ENCODE measurements at regions not wholly inside any gene's neighbourhood (a gene's known extent, or its start where the extent isn't known, plus 50 kb on each side); places are given as distances from the start of the nearest gene placed in this dataset.
"Not testable (repeated sequence)": the region's sequence is repeated elsewhere in the genome, so short reads cannot be mapped to it uniquely, and the experiment has no call there.

DNA sequence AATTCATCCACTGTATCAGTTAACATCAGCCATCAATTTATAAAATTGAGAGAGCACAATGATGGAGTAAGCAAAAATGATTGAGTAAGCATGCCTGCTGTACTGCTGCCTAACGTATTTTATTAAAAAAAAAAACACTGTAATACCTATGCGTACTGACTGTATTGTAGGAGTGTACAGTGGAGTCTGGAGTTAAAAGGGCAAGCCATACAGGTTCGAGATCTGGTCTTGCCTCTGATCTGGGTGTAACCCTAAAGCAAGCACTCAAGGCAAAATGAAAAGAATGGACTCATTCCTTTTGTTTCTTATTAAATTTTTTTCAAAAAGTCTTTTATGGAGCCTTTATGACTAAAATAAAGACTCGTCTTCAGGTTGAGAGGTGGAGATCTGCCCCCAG, 894.2 kb upstream of the INTU start:
- in situ Hi-C loops (cut with HindIII; ENCODE audit: low pct_unique_long_range_greater_than_20kb, low sequenced_read_pairs): no loop called here
- no peak for DNase-seq (ENCODE audit: low read depth)

DNA sequence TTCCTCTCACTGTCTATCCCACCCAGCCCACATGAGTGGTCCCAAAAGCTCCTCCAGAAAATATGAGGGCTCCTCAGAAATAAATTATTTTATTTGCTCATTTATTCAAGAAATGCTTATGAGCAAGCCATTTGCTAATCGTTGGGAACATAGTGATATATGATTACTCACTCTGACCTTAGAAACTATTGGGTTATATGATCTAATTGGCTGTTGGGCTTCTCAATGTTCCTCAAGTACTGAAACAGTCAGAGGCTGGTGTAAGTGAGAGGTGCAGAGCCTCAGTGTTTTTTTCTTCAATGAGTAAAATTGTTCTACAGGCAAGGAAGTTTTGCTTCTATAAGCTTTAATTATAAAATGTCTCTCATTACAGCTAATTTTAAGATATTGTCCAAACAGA, 893.8 kb upstream of the INTU start:
- DNase-seq (ENCODE audit: low read depth): no peak
- in situ Hi-C loops (cut with HindIII; ENCODE audit: low pct_unique_long_range_greater_than_20kb, low sequenced_read_pairs): no loop called here

DNA sequence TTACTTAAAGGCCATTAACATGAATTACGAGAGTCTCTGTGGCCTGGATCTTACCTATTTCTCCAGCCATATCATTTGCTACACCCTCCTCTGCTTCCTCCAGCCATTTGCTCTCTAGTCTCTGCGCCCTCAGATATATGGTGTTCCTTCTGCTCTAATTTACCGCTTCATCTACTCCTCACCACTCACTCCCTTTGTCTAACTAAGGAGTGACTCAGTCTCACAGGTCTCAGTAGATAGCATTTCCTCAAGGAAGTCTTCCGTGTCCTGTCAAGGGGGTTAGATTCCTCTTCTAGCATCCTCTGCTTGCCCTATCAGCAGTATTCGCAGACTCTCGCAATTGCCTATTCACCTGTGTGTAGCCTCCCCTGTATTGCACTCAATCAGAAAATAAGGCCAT, 892.1 kb upstream of the INTU start:
- in situ Hi-C loops (cut with HindIII; ENCODE audit: low pct_unique_long_range_greater_than_20kb, low sequenced_read_pairs): no loop called here
- DNase-seq (ENCODE audit: low read depth): no peak

DNA sequence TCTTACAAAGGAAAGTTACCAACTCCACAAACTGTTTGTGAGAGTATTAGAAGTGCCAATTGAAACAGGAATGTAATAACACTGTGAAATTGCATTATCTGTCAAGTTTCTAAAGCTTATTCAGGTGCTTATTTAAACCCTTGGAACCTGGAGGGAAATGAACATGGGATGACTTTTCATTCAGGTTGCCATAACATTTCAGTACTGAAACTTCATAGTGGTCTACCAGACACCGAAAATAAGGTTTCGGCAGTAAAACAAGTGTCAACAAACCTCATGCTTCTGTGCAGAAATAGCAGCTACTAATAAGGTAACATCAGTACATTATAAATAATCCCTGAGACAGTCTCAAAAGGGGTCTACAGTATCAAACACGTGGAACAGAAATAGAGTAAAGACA, 890.7 kb upstream of the INTU start:
- DNase-seq (ENCODE audit: low read depth): no peak
- in situ Hi-C loops (cut with HindIII; ENCODE audit: low pct_unique_long_range_greater_than_20kb, low sequenced_read_pairs): no loop called here

DNA sequence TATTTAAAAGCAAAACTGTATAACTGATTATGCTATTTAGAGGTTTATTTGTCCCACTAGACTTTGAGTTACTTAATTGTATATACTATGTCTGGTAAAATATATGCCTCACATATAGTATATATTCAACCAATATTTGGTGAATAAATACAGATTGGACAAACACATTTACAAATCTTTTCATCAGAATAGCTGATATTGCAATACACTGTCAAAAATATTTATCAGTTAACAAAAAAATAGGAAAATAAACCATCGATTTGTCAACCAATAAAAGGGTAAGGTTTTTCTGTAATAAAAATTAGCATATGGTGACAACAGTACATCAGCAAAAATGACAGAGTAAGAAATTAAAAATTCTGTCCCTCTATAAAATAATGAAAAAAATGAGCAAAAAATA, 889.9 kb upstream of the INTU start:
- no peak for DNase-seq (ENCODE audit: low read depth)
- in situ Hi-C loops (cut with HindIII; ENCODE audit: low pct_unique_long_range_greater_than_20kb, low sequenced_read_pairs): no loop called here

DNA sequence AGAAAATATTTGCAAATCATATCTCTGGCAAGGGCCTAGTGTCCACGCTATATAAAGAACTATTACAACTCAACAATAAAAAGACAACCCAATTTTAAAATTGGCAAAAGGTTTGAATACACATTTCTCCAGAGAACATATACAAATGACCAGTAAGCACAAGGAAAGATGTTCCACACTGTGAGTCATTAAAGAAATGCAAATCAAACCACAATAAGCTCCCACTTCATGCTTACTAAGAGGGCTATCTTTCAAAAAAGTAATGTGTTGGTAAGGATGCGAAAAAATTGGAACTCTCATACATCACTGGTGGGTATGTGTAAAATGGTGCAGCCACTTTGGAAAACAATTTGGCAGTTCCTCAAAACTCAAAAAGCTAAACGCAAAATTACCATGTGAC, 884.0 kb upstream of the INTU start:
- no peak for DNase-seq (ENCODE audit: low read depth)
- in situ Hi-C loops (cut with HindIII; ENCODE audit: low pct_unique_long_range_greater_than_20kb, low sequenced_read_pairs): no loop called here

DNA sequence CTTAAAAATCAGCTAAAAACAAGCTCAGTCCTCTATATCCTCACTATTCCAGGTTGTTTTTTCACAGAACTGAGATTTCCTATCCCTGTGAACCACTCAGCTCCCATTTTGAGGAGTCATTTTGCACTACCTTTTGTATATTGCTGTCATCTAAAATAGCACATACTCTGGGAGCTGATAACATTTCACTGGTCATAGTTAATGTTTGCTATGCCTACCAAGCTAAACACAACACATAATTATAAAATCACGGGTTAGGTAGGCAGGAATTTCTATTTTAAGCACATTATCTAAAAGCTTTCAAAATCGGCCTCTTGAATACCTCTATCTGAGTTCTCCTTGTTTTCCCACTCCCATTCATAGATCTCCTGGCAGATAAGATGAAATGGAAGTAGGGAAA, 882.0 kb upstream of the INTU start:
- in situ Hi-C loops (cut with HindIII; ENCODE audit: low pct_unique_long_range_greater_than_20kb, low sequenced_read_pairs): no loop called here
- DNase-seq (ENCODE audit: low read depth): no peak

DNA sequence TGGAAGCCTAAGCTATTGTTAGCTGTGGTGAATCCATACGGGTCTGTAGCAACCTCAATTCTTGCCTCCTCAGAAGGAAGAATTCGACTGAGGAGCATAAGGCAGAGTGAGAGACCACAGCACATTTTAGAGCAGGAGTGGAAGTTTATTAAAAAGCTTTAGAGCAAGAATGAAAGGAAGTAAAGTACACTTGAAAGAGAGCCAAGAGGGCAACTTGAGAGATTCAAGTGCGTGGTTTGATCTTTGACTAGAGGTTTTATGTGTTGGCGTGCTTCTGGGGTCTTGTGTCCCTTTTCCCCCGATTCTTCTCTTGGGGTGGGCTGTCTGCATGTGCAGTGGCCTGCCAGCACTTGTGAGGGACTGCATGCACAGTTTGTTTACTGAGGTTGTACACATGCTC, 880.6 kb upstream of the INTU start:
- DNase-seq (ENCODE audit: low read depth): no peak
- in situ Hi-C loops (cut with HindIII; ENCODE audit: low pct_unique_long_range_greater_than_20kb, low sequenced_read_pairs): no loop called here

DNA sequence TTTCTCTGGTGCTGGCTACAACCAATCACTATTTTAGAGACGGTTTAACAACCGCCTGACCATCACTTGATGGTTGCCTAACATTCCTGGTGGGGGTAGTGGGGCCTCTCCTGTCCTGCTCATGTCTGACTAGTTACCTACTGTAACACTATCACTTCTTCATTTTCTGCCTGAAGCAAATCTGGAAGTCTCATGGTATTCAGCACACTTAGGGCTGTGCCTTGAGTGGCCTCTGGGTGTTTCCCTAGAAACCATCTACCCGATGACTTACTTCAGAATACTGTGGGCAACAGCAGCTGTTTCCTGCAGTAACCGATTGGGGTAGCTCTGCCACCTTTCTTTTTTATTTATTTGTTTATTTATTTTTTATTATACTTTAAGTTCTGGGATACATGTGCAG, 880.1 kb upstream of the INTU start:
- in situ Hi-C loops (cut with HindIII; ENCODE audit: low pct_unique_long_range_greater_than_20kb, low sequenced_read_pairs): no loop called here
- no peak for DNase-seq (ENCODE audit: low read depth)

DNA sequence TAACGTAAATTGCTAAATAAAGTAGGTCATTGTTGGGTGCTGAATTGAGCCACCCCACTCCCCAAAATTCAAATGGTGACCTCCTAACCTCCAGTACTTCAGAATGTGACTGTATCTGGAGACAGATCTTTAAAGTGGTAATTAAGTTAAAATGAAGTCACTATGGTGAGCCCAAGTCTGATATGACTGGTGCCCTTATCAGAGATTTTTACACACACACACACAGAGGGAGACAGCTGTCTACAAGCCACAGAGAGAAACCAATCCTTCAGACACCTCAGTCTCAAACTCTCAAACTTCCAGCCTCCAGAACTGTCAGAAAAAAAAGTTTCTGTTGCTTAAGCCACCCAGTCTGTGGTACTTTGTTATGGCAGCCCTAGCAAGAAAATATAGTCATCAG, 879.2 kb upstream of the INTU start:
- in situ Hi-C loops (cut with HindIII; ENCODE audit: low pct_unique_long_range_greater_than_20kb, low sequenced_read_pairs): no loop called here

DNA sequence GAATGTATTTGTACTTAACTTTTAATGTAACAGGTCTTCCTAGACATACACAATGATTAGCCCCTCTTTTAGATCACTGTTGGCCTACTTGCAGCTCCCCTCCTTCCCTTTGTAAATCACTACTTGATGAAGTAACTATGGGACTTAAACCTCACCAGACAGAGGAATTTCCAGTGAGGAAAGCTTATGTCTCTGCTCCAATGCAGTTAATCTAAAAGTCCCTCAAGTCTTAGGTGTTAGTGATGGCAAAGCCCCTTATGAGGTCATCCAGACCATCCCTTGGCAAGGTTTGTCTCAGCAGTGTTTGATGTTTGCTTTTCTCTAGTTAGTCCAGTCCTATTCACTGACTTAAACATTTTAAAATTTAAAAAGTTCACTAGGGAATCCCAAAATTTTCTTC, 877.3 kb upstream of the INTU start:
- in situ Hi-C loops (cut with HindIII; ENCODE audit: low pct_unique_long_range_greater_than_20kb, low sequenced_read_pairs): no loop called here

More for the DNA sequence above, 879.2 kb upstream of the INTU start:
- DNase-seq (ENCODE audit: low read depth): no peak

DNA sequence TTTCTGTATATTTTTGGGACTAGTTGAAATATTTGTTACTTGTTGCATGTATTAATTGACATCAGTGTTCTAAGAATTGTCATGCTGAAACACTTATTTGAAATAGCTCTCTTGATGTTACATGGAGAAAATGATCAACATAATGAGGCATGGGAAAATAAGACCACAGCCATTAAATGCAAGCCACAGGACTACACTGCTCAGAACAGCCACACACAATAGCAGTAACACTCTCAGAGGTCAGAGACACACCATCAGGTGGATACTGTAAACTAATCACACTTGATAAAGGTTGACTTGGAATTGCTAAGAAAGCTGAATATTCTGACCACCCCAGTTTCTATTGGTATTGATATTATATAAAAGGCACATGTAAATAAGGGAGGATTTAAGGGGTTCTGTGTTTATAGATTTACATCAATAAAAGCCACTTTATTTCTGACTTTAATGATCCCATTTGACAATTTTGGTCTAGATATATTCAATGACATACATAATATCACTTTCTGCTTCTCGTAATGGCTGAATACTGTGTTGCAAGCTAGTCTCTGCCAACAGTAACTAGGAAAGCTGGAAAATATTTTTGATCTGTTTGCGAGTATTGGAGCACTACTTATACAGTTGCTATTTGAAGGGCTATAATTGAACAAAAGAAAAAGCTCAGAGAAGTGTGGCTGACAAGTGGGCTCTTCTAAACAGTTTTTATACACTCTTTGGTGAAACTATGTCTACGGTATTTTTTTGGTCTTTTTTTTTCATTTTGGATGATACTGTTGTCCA, 876.5 kb upstream of the INTU start:
- no peak for DNase-seq (ENCODE audit: low read depth)
- in situ Hi-C loops (cut with HindIII; ENCODE audit: low pct_unique_long_range_greater_than_20kb, low sequenced_read_pairs): no loop called here

More for the DNA sequence above, 877.3 kb upstream of the INTU start:
- no peak for DNase-seq (ENCODE audit: low read depth)

DNA sequence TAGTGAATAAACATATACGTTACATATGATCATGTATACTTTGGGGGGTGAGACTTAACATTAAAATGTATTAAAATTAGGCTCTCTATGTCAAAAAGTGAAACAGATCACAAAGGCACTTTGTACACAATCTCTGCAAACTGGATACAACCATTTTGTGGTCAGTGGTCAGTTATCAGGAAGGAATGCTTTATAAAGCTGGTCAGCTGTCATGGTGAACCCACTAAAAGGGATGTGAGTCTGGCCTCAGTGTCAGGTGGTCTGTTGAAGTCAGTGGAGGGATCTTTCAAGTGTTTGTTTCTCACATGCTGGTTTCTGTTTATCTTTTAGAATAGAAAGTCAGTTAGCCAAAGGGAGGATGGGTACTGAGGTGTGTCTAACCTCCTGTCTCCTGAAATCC, 875.5 kb upstream of the INTU start:
- in situ Hi-C loops (cut with HindIII; ENCODE audit: low pct_unique_long_range_greater_than_20kb, low sequenced_read_pairs): no loop called here
- DNase-seq (ENCODE audit: low read depth): no peak

DNA sequence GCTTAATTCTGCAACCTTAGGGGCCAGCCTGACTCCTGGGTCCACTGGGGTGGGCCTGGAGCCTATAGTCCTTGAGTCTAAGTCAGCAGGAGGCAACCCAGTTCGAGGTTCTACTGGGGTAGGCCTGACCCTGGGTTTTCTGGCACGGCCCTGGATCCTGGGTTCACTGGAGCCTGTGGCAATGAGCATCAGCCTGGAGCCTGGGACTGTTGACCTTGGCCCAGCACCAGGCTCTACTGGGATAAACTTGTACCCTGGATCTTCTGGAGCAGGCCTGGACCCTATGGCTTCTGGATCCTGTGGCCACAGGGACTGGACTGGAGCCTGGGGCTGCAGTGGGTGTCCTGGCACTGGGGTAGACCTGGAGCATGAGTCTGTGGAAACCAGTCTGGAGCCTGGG, 874.3 kb upstream of the INTU start:
- no peak for DNase-seq (ENCODE audit: low read depth)
- in situ Hi-C loops (cut with HindIII; ENCODE audit: low pct_unique_long_range_greater_than_20kb, low sequenced_read_pairs): no loop called here

DNA sequence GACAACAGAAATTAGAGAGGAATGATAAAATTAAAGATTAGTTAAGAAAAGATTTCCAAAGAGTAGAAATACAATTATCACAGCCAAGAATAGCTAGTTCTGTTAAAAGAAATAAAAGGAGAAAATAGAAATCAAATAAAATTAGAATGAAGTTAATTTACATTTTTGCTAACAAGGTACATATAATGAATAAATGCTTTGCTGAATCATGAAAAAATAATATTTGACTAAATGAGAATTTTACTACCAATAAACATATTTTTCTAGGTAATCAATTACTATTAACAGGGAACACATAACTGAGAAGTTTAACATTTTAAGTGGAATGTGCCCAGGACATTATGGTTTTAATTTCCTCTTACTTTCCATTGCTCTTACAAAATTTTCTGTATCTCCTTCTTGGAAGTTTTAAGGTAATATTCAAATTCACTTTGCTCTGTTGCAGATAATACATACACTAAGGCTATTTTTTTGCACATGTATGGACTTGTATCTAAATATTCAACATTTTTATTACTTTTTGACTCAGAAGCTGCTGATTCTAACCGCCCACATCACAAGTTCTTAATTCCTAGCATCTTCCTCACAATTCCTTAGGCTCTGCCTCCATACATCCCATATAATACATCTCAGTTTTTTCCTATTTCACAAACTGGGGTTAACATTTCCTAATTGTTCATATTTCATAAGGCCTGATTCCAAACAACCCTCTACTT, 870.7 kb upstream of the INTU start:
- in situ Hi-C loops (cut with HindIII; ENCODE audit: low pct_unique_long_range_greater_than_20kb, low sequenced_read_pairs): no loop called here
- no peak for DNase-seq (ENCODE audit: low read depth)

DNA sequence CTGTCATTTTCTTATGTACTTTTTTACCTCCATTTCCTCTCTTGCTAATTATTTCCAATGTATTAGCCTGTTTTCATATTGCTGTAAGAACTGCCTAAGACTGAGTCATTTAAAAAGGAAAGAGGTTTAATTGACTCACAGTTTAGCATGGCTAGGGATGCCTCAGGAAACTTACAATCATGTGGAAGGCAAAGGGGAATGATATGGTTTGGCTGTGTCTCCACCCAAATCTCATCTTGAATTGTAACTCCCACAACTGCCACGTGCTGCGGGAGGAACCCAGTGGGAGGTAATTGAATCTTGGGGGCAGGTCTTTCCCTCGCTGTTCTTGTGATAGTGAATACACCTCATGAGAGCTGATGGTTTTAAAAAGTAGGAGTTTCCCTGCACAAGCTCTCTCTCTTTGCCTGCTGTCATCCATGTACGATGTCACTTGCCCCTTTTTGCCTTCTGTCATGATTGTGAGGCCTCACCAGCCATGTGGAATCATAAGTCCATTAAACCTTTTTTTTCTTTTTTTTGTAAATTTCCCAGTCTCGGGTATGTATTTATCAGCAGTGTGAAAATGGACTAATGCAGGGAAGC, 870.0 kb upstream of the INTU start:
- no peak for DNase-seq (ENCODE audit: low read depth)
- in situ Hi-C loops (cut with HindIII; ENCODE audit: low pct_unique_long_range_greater_than_20kb, low sequenced_read_pairs): no loop called here

DNA sequence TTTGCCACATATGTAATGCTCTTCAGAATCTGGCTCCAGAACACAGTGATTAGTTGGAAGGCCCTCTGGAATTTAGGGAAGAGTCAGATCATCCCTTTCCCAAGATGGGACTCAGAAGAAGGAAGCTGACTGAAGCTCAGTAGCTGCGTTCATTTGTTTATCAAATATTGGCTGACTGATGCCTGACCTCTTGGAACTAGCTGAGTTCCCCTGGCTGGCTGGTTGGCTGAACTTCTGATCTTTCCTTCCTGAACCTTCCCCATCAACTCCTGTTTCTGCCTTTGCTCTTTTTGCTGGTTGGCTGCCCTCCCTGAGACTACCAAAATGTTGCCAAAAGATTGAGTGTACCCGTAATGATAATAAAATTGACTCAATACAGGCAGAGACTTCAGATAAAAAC, 866.5 kb upstream of the INTU start:
- in situ Hi-C loops (cut with HindIII; ENCODE audit: low pct_unique_long_range_greater_than_20kb, low sequenced_read_pairs): no loop called here
- DNase-seq (ENCODE audit: low read depth): no peak

DNA sequence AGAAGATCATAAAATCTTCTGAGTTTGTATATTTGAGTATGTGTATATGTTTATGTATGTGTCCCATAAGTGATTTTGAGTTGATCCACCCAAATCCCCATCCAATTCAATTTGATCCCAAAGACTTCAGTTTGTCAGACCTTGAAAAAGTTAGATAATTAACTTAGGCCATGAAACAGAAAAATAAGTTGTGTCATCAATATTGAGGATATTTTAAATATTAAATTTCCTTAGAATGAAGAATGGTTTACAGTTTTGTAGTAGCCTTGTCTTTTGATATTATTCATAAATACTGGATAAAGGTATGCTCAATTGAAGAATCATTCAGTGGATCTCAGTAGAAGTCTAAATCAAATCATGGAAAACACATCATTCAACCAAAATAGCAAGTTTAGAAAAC, 864.4 kb upstream of the INTU start:
- in situ Hi-C loops (cut with HindIII; ENCODE audit: low pct_unique_long_range_greater_than_20kb, low sequenced_read_pairs): no loop called here
- DNase-seq (ENCODE audit: low read depth): no peak

DNA sequence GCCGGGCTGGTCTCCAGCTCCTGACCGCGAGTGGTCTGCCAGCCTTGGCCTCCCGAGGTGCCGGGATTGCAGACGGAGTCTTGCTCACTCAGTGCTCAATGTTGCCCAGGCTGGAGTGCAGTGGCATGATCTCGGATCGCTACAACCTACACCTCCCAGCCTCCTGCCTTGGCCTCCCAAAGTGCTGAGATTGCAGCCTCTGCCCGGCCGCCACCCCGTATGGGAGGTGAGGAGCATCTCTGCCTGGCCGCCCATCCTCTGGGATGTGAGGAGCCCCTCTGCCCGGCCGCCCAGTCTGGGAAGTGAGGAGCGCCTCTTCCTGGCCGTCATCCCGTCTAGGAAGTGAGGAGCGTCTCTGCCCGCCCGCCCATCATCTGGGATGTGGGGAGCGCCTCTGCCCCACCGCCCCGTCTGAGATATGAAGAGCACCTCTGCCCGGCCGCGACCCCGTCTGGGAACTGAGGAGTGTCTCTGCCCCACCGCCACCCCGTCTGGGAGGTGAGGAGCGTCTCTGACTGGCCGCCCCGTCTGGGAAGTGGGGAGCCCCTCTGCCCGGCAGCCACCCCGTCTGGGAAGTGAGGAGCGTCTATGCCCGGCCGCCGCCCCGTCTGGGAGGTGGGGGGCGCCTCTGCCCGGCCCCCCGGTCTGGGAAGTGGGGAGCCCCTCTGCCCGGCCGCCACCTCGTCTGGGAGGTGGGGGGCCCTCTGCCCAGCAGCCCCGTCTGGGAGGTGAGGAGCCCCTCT, 861.8 kb upstream of the INTU start:
- DNase-seq (ENCODE audit: low read depth); in situ Hi-C loops (cut with HindIII; ENCODE audit: low pct_unique_long_range_greater_than_20kb, low sequenced_read_pairs): not testable (repeated sequence)

All from Caki2 (cell line).